GM12878 (cell line): ENCODE measurements at regions not wholly inside any gene's neighbourhood (a gene's known extent, or its start where the extent isn't known, plus 50 kb on each side); places are given as distances from the start of the nearest gene placed in this dataset.

Experiments used
- ATAC-seq: fragments of 200-7000 bp; cut with Tn5 transposase; 3 replicates; pipeline ENCODE4 v1.9.1; 2020; ENCODE audit warnings: mild to moderate bottlenecking, moderate library complexity
- BruUV-seq: library from RNA; stranded (reverse); fragments of 400-500 nt; replicated peaks from 2 replicates; lab custom pipeline; 2021; lab: Mats Ljungman, UMichigan
- CTCF ChIA-PET: fragments of 300-600 bp; sonication (Branson Sonifier 250); formaldehyde crosslinking; extraction: SDS; loops from one replicate; lab custom pipeline; 2021; ENCODE audit warnings: inconsistent platforms; lab: Yijun Ruan, JAX
- POLR2A ChIA-PET: fragments of 350-600 bp; formaldehyde crosslinking; extraction: SDS; loops from one replicate; lab custom pipeline; 2021; ENCODE audit warnings: inconsistent platforms; lab: Charles Lee
- RAD21 ChIA-PET: fragments of 300-600 bp; sonication (Branson Sonifier 250); formaldehyde crosslinking; loops from one replicate; lab custom pipeline; 2023; ENCODE audit warnings: antibody characterized with exemption; ENCODE audit not compliant: unreplicated experiment; lab: Charles Lee
- SMC1A ChIA-PET: fragments of 300-600 bp; sonication (Branson Sonifier 250); formaldehyde crosslinking; loops from one replicate; lab custom pipeline; 2023; ENCODE audit not compliant: unreplicated experiment, uncharacterized antibody; lab: Charles Lee
- DNase-seq: peaks from one replicate; pipeline ENCODE4 v3.0.0-alpha.2; 2011; ENCODE audit warnings: low read depth, low spot score
- FAIRE-seq: peaks from 3 replicates; lab custom pipeline; 2011; peaks lifted over from hg19 to GRCh38; lab: Jason Lieb, UNC
- H2AFZ ChIP-seq: 2 replicates; pipeline ENCODE4 v1.6.0; 2011; ENCODE audit warnings: low read depth, low read length, control low read depth; ENCODE audit not compliant: control insufficient read depth
- H3K27ac ChIP-seq: 2 replicates; pipeline ENCODE4 v1.5.1; 2011; ENCODE audit warnings: control low read depth; ENCODE audit not compliant: control insufficient read depth, insufficient read depth
- H3K27me3 ChIP-seq, 2 experiments: replicated peaks in 1 of 2; 2 replicates each; pipeline versions ENCODE4 v1.6.0 to v1.6.1; 2011; ENCODE audit warnings: low read length in 1 of 2; ENCODE audit not compliant: control insufficient read depth in 2 of 2, insufficient read depth in 2 of 2
- H3K36me3 ChIP-seq, 2 experiments: 2 replicates each; pipeline ENCODE4 v1.5.1; 2011; ENCODE audit warnings: low read length in 1 of 2; ENCODE audit not compliant: control insufficient read depth in 2 of 2, insufficient read depth in 2 of 2
- H3K4me1 ChIP-seq: 2 replicates; pipeline ENCODE4 v1.6.1; 2011; ENCODE audit warnings: mild to moderate bottlenecking, low read length, moderate library complexity, mixed read lengths; ENCODE audit not compliant: control insufficient read depth, insufficient read depth
- H3K4me2 ChIP-seq: 2 replicates; pipeline ENCODE4 v1.6.0; 2011; ENCODE audit warnings: control low read depth; ENCODE audit not compliant: control insufficient read depth, insufficient read depth
- H3K4me3 ChIP-seq: fragments of 200-600 bp; sonication (generic); 2 replicates; pipeline ENCODE4 v1.5.1; 2016
- H3K79me2 ChIP-seq: 2 replicates; pipeline ENCODE4 v1.6.0; 2011; ENCODE audit warnings: low read length; ENCODE audit not compliant: control insufficient read depth, insufficient read depth
- H3K9ac ChIP-seq: 2 replicates; pipeline ENCODE4 v1.8.0; 2011; ENCODE audit warnings: low read length, control low read depth, mixed read lengths; ENCODE audit not compliant: control insufficient read depth, insufficient read depth
- H3K9me3 ChIP-seq: replicated peaks from 3 replicates; pipeline ENCODE4 v1.5.1; 2011; ENCODE audit warnings: mild to moderate bottlenecking, low read length; ENCODE audit not compliant: control insufficient read depth, insufficient read depth
- H4K20me1 ChIP-seq: 2 replicates; pipeline ENCODE4 v1.6.0; 2011; ENCODE audit not compliant: control insufficient read depth, insufficient read depth
- BMI1 ChIP-seq: fragments of 450-650 bp; IDR thresholded peaks from 2 replicates; pipeline ENCODE4 v1.6.1; 2016; ENCODE audit warnings: mild to moderate bottlenecking, moderate library complexity, borderline replicate concordance
- CHD2 ChIP-seq: IDR thresholded peaks from 2 replicates; pipeline ENCODE4 v1.6.1; 2011; ENCODE audit warnings: low read depth, low read length, improper control_type of control experiment, borderline replicate concordance
- E2F8 ChIP-seq: fragments of 450-650 bp; IDR thresholded peaks from 2 replicates; pipeline ENCODE4 v1.6.1; 2018; ENCODE audit warnings: mild to moderate bottlenecking, low read depth, moderate library complexity; ENCODE audit not compliant: partially characterized antibody
- MXI1 ChIP-seq: fragments of 150-350 bp; IDR thresholded peaks from 2 replicates; pipeline ENCODE4 v1.6.1; 2011; ENCODE audit warnings: low read depth, mild to moderate bottlenecking, inconsistent platforms, low read length, improper control_type of control experiment
- RELB ChIP-seq: fragments of 450-650 bp; IDR thresholded peaks from 2 replicates; pipeline ENCODE4 v1.6.1; 2017; ENCODE audit warnings: low read depth, mild to moderate bottlenecking, moderate library complexity
- WGBS: methylation state at CpG from one replicate; pipeline ENCODE4 v1.1.6; 2016; ENCODE audit warnings: low lambda C conversion rate; ENCODE audit not compliant: insufficient replicate concordance, insufficient coverage; ENCODE audit errors: missing lambda C conversion rate; 5-methylcytosine and 5-hydroxymethylcytosine counted together
- in situ Hi-C: fragments of 300-500 bp; cut with MboI; formaldehyde crosslinking; loops from 9 replicates; pipeline ENCODE4 v1.14.3; 2018; ENCODE audit warnings: mixed read lengths
- intact Hi-C: fragments of 100-400 bp; cut with micrococcal nuclease; formaldehyde crosslinking; loops from one replicate; pipeline ENCODE4 v1.14.2; 2022; ENCODE audit not compliant: unreplicated experiment

GRCh38 chr1:182207300-182207699, 145.8 kb upstream of the ZNF648 start:
- CTCF ChIA-PET: no interaction called here

More at GRCh38 chr1:182207300-182207699, 145.8 kb upstream of the ZNF648 start:
- Histone ChIP-seq H3K27ac (no peak overlapping the region), H3K79me2 (no peaks in the 10 kb centered on the region), H3K9me3 (no peaks in the 10 kb centered on the region), H3K4me1 (no peaks in the 10 kb centered on the region), H3K27me3 (no peaks in the 10 kb centered on the region), H4K20me1 (no peaks in the 10 kb centered on the region), H3K9ac (no peak overlapping the region), H2AFZ (no peak overlapping the region)
- SMC1A ChIA-PET: no interaction called here
- BruUV-seq: no TSS peak
- in situ Hi-C loops: no loop called here
- intact Hi-C loops: no loop called here
- ATAC-seq: no peak
- WGBS: 21% methylated on average over 4 of the region's 4 CpGs
- RAD21 ChIA-PET: no interaction called here
- no peak for FAIRE-seq
- TF ChIP-seq CHD2 (no peak), E2F8 (no peak), MXI1 (no peak), RELB (no peak), BMI1 (no peak)
- TF ChIP-seq, all 136 proteins: peak for 0
- H3K4me3 ChIP-seq: no peak overlapping the region
- H3K36me3 ChIP-seq: no peaks in the 10 kb centered on the region
- no peak overlapping the region for H3K4me2 ChIP-seq
- POLR2A ChIA-PET: no interaction called here
- no peak for DNase-seq
